Type B pancreatic cell (in vitro differentiated cells): ENCODE measurements at regions not wholly inside any gene's neighbourhood (a gene's known extent, or its start where the extent isn't known, plus 50 kb on each side); places are given as distances from the start of the nearest gene placed in this dataset.

Source experiments
- DNase-seq: peaks from one replicate; pipeline ENCODE4 v3.0.0; 2021; ENCODE audit warnings: mixed read lengths; ENCODE audit not compliant: unreplicated experiment; ENCODE audit errors: extremely low spot score
- H3K27ac Mint-ChIP-seq: 2 replicates; pipeline ENCODE4 v1.8.0; 2021; ENCODE audit warnings: mild to moderate bottlenecking, mixed read lengths
- H3K27me3 Mint-ChIP-seq: 2 replicates; pipeline ENCODE4 v1.8.0; 2021; ENCODE audit warnings: mixed read lengths
- H3K36me3 Mint-ChIP-seq: 2 replicates; pipeline ENCODE4 v1.8.0; 2021; ENCODE audit warnings: mixed read lengths
- H3K4me1 Mint-ChIP-seq: one replicate; pipeline ENCODE4 v1.8.0; 2021; ENCODE audit warnings: mixed read lengths; ENCODE audit not compliant: unreplicated experiment
- H3K4me3 Mint-ChIP-seq: 2 replicates; pipeline ENCODE4 v1.8.0; 2021; ENCODE audit warnings: mild to moderate bottlenecking, mixed read lengths
- H3K9me3 Mint-ChIP-seq: 2 replicates; pipeline ENCODE4 v1.8.0; 2021; ENCODE audit warnings: mixed read lengths
- TF ChIP-seq, protein P1 (sequence below): fragments of 200-600 bp; sonication (generic); conservative IDR thresholded peaks from 2 replicates; pipeline ENCODE4 v1.5.0; 2021; ENCODE audit warnings: antibody characterized with exemption, mild to moderate bottlenecking

DNA sequence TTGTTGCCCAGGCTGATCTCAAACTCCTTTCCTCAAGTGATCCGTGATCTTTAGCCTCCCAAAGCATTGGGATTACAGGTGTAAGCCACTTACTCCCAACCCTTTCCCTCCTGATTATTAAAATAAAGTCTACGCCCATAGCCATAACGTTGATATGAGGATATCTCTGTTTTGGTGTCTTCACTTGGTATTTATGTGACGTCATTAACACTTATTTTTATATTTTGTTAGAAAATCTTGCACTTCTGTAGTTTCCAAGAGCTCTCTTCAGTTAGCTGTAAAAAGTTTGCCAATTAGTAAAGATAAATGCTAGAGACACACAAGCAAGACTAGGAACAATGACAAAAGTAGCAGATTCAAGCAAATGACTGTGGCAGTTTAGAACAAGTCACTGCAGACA, 115.6 kb upstream of the HSF2 start:
- no peaks in the 10 kb centered on the region for H3K9me3 Mint-ChIP-seq
- H3K4me3 Mint-ChIP-seq = no peak overlapping the region
- no peak for DNase-seq
- H3K36me3 Mint-ChIP-seq = no peaks in the 10 kb centered on the region
- no peak overlapping the region for H3K27ac Mint-ChIP-seq
- H3K4me1 Mint-ChIP-seq = no peaks in the 10 kb centered on the region
- no peaks in the 10 kb centered on the region for H3K27me3 Mint-ChIP-seq
- TF ChIP-seq, protein P1, sequence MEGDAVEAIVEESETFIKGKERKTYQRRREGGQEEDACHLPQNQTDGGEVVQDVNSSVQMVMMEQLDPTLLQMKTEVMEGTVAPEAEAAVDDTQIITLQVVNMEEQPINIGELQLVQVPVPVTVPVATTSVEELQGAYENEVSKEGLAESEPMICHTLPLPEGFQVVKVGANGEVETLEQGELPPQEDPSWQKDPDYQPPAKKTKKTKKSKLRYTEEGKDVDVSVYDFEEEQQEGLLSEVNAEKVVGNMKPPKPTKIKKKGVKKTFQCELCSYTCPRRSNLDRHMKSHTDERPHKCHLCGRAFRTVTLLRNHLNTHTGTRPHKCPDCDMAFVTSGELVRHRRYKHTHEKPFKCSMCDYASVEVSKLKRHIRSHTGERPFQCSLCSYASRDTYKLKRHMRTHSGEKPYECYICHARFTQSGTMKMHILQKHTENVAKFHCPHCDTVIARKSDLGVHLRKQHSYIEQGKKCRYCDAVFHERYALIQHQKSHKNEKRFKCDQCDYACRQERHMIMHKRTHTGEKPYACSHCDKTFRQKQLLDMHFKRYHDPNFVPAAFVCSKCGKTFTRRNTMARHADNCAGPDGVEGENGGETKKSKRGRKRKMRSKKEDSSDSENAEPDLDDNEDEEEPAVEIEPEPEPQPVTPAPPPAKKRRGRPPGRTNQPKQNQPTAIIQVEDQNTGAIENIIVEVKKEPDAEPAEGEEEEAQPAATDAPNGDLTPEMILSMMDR = no peak

DNA sequence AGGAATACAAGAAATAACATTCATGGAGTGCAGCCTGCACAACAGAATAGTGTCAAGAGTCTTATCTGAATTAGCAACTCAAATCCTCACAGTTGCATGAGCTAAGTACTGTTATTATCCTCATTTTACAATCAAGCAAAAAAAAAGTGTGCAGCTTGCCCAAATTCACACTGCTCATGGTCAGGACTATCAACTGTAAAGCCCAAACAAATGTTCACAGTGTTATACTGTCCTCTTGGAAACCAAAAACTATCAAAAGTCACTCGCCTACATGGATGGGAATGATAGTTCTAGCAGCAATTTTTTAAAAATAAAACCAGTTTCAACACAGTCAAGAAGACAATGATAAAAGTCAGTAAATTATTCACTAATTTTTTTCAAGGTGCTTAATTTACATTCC, 114.6 kb upstream of the HSF2 start:
- no peaks in the 10 kb centered on the region for H3K36me3 Mint-ChIP-seq
- TF ChIP-seq, protein P1 = no peak
- H3K4me1 Mint-ChIP-seq = peaks cover 7% of the 10 kb centered on the region
- H3K9me3 Mint-ChIP-seq = no peaks in the 10 kb centered on the region
- no peak for DNase-seq
- H3K27me3 Mint-ChIP-seq = no peaks in the 10 kb centered on the region
- H3K4me3 Mint-ChIP-seq = no peak overlapping the region
- no peak overlapping the region for H3K27ac Mint-ChIP-seq

DNA sequence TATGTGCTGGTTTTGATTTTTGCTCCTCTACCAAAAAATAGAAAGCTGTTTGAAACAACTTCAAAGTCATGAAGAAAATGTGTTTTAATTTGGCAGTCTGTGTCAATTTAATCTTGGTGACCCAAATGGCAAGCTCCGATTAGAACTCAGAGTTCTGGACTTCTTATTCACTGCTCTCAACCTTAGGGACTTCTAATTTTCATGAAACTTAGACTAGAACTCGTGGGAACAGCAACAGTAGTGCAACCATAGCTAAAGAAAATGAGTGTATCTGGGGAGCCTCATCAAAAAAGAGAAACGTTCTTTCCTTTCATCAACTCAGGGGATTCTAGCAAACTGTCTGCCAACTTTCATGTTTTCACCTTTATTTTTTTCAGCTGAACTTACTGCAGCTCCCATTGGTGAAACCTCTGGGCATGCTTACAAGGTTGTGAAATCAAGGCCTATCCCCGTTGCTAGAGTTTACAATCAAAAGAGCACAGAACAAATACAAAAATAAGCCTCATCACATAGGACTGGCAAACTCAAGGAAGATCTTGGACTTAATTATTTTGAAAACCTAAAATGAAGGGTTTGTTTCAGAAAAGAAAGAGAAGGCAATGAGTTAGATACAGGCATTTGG, 114.0 kb upstream of the HSF2 start:
- no peak for DNase-seq
- H3K27me3 Mint-ChIP-seq = no peaks in the 10 kb centered on the region
- H3K36me3 Mint-ChIP-seq = no peaks in the 10 kb centered on the region
- H3K27ac Mint-ChIP-seq = no peak overlapping the region
- peaks cover 11% of the 10 kb centered on the region for H3K4me1 Mint-ChIP-seq
- H3K9me3 Mint-ChIP-seq = no peaks in the 10 kb centered on the region
- no peak overlapping the region for H3K4me3 Mint-ChIP-seq
- TF ChIP-seq, protein P1 = no peak

DNA sequence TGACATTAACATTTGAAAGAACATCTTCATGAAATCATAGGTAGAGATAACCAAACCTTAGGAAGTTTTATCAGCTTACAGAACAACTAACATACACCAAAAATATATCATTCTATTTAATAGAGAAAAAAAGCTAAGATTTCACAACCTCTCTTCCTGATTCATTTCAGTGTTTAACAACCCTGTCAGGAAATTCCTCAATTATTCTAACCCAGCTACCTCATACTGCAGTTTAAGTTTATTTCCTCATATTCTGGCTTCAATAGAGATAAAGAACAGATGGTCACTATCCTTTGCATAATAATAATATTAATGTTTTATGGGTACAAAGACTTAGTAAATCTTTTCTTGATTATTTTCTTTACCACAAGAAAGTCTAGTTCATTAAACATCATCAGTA, 112.9 kb upstream of the HSF2 start:
- H3K4me3 Mint-ChIP-seq = no peak overlapping the region
- no peaks in the 10 kb centered on the region for H3K36me3 Mint-ChIP-seq
- TF ChIP-seq, protein P1 = no peak
- no peak for DNase-seq
- H3K4me1 Mint-ChIP-seq = peaks cover 11% of the 10 kb centered on the region
- H3K27ac Mint-ChIP-seq = no peak overlapping the region
- H3K27me3 Mint-ChIP-seq = no peaks in the 10 kb centered on the region
- H3K9me3 Mint-ChIP-seq = no peaks in the 10 kb centered on the region

DNA sequence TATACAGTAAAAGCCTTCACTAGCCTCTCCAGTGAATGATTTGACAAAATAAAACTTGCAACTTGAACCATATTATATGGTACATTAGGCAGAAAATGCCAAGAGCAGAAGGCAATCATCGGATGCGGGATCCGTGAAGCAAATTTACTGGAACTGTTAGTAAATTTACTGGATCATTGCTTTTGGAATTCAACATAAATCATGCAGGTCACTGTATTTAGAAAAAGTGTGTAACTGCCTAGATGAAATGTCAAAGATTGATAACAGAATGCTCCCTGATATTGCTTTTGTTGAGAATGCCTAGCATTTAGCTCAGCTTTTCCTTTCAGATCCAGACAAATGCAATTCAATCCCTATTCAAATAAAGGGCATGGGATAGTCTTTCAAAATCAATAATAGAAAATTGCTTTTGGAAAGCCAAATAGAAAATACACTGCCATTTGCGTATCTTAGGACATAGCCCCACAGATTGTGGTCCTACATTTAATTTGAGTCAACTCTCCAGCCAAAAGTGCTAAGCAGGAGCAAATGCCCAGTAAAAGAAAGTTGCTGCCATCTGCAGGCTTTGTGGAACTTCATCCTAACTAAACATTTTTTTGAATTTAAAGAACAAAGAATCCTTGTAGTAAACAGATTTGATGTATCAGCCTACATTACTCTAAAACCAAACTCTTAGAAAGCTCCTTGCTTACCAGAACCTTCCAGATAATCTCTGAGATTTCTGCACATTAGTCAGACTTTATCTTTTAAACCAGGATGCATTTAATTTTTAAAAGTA, 109.5 kb upstream of the HSF2 start:
- Mint-ChIP-seq H3K4me1 (peaks cover 11% of the 10 kb centered on the region), H3K27me3 (no peaks in the 10 kb centered on the region), H3K27ac (no peak overlapping the region), H3K4me3 (no peak overlapping the region), H3K36me3 (no peaks in the 10 kb centered on the region), H3K9me3 (no peaks in the 10 kb centered on the region)
- TF ChIP-seq, protein P1 = peak; percentile 58
- no peak for DNase-seq
